Endothelial cell of umbilical vein (primary cell): ENCODE measurements at regions not wholly inside any gene's neighbourhood (a gene's known extent, or its start where the extent isn't known, plus 50 kb on each side); places are given as distances from the start of the nearest gene placed in this dataset.
"Not testable (repeated sequence)": the region's sequence is repeated elsewhere in the genome, so short reads cannot be mapped to it uniquely, and the experiment has no call there.

Experiments
- BruUV-seq: library from RNA; stranded (reverse); fragments of 400-500 nt; replicated peaks from 2 replicates; lab custom pipeline; 2021; lab: Mats Ljungman, UMichigan
- CTCF ChIA-PET: fragments of 300-600, 350-600 bp; sonication (Branson Sonifier 250); formaldehyde crosslinking; loops from one replicate; lab custom pipeline; 2021; ENCODE audit warnings: antibody characterized with exemption, inconsistent platforms; lab: Charles Lee
- POLR2A ChIA-PET: fragments of 300-600, 350-600 bp; sonication (Branson Sonifier 250); formaldehyde crosslinking; loops from one replicate; lab custom pipeline; 2021; ENCODE audit warnings: antibody characterized with exemption, inconsistent platforms; lab: Charles Lee
- DNase-seq: peaks from one replicate; pipeline ENCODE4 v3.0.0-alpha.2; 2011; ENCODE audit warnings: low read depth, low spot score
- FAIRE-seq: peaks from 2 replicates; lab custom pipeline; 2011; peaks lifted over from hg19 to GRCh38; lab: Jason Lieb, UNC
- H2AFZ ChIP-seq: 2 replicates; pipeline ENCODE4 v1.6.0; 2012; ENCODE audit warnings: low read depth, low read length, control low read depth, inconsistent platforms
- H3K27ac ChIP-seq: 2 replicates; pipeline ENCODE4 v1.5.1; 2011; ENCODE audit warnings: low read depth, mild to moderate bottlenecking, control low read depth, low read length, moderate library complexity; ENCODE audit not compliant: insufficient read depth
- H3K27me3 ChIP-seq, 2 experiments: 2 replicates each; pipeline versions ENCODE4 v1.6.0 to v1.6.1; 2011; ENCODE audit warnings: low read length in 2 of 2, mixed read lengths in 1 of 2; ENCODE audit not compliant: control insufficient read depth in 2 of 2, insufficient read depth in 2 of 2
- H3K36me3 ChIP-seq, 2 experiments: 2 replicates in 1 of 2; 3 replicates in 1 of 2; pipeline ENCODE4 v1.5.1; 2011; ENCODE audit warnings: low read length in 2 of 2, mild to moderate bottlenecking in 1 of 2, moderate library complexity in 1 of 2; ENCODE audit not compliant: control insufficient read depth in 2 of 2, insufficient read depth in 2 of 2; ENCODE audit errors: extremely low read depth in 1 of 2
- H3K4me1 ChIP-seq: 3 replicates; pipeline ENCODE4 v1.5.1; 2011; ENCODE audit warnings: mild to moderate bottlenecking, low read length; ENCODE audit not compliant: control insufficient read depth, insufficient read depth; ENCODE audit errors: extremely low read depth
- H3K4me2 ChIP-seq: 2 replicates; pipeline ENCODE4 v1.6.1; 2011; ENCODE audit warnings: low read length, control low read depth, mixed read lengths; ENCODE audit not compliant: insufficient read depth
- H3K4me3 ChIP-seq, 3 experiments: fragments of 200-600 bp in 1 of 3; sonication (generic), shearing (Covaris generic) in 1 of 3; replicated peaks in 1 of 3; 2 replicates each; pipeline ENCODE4 v1.5.1; 2011 to 2016; ENCODE audit warnings: control low read depth in 3 of 3, low read length in 3 of 3, mild to moderate bottlenecking in 2 of 3, inconsistent platforms in 1 of 3, low read depth in 1 of 3, moderate library complexity in 1 of 3; ENCODE audit not compliant: insufficient read depth in 1 of 3
- H3K79me2 ChIP-seq: 2 replicates; pipeline ENCODE4 v1.6.0; 2012; ENCODE audit warnings: low read length, inconsistent platforms; ENCODE audit not compliant: control insufficient read depth, insufficient read depth
- H3K9ac ChIP-seq: replicated peaks from 2 replicates; pipeline ENCODE3; 2011; ENCODE audit warnings: low read length, control low read depth; ENCODE audit not compliant: insufficient read depth; ENCODE audit errors: extremely low read depth
- H3K9me1 ChIP-seq: replicated peaks from 3 replicates; pipeline ENCODE4 v1.6.0; 2011; ENCODE audit warnings: mild to moderate bottlenecking, low read length; ENCODE audit not compliant: control insufficient read depth, insufficient read depth; ENCODE audit errors: extremely low read depth
- H3K9me3 ChIP-seq: replicated peaks from 2 replicates; pipeline ENCODE4 v1.5.1; 2012; ENCODE audit warnings: low read length, inconsistent platforms; ENCODE audit not compliant: control insufficient read depth, insufficient read depth
- H4K20me1 ChIP-seq: replicated peaks from 2 replicates; pipeline ENCODE3; 2011; ENCODE audit warnings: mild to moderate bottlenecking, low read length; ENCODE audit not compliant: control insufficient read depth, insufficient read depth; ENCODE audit errors: extremely low read depth
- EZH2 ChIP-seq: IDR thresholded peaks from 2 replicates; pipeline ENCODE4 v1.6.1; 2012; ENCODE audit warnings: borderline replicate concordance, low read depth, mild to moderate bottlenecking, moderate library complexity, low read length, inconsistent platforms; ENCODE audit not compliant: severe bottlenecking
- FOS ChIP-seq: IDR thresholded peaks from 2 replicates; pipeline ENCODE4 v1.6.1; 2011; ENCODE audit warnings: mild to moderate bottlenecking, low read length, moderate library complexity, borderline replicate concordance; ENCODE audit not compliant: insufficient read depth
- GATA2 ChIP-seq: IDR thresholded peaks from 2 replicates; pipeline ENCODE4 v1.7.0; 2011; ENCODE audit warnings: low read depth, mild to moderate bottlenecking, moderate library complexity, mixed read lengths, low read length; ENCODE audit not compliant: insufficient read length, insufficient read depth
- JUN ChIP-seq: IDR thresholded peaks from 2 replicates; pipeline ENCODE4 v1.6.1; 2011; ENCODE audit warnings: borderline replicate concordance, low read depth; ENCODE audit not compliant: insufficient read length, insufficient read depth
- MYC ChIP-seq: IDR thresholded peaks from one replicate; pipeline ENCODE4 v1.6.1; 2011; ENCODE audit warnings: mild to moderate bottlenecking, low read depth, low read length
- POLR2A ChIP-seq: IDR thresholded peaks from 2 replicates; pipeline ENCODE4 v1.6.1; 2012; ENCODE audit warnings: low read depth, mild to moderate bottlenecking, control low read depth, low read length
- POLR2AphosphoS5 ChIP-seq: IDR thresholded peaks from 2 replicates; pipeline ENCODE4 v1.6.1; 2012; ENCODE audit warnings: low read depth, mild to moderate bottlenecking, control low read depth, low read length, moderate library complexity; ENCODE audit not compliant: insufficient read depth
- dilution Hi-C: fragments of 300-500 bp; cut with MboI; formaldehyde crosslinking; loops from one replicate; pipeline ENCODE4 v1.15.0; 2019; ENCODE audit warnings: low sequenced_read_pairs; ENCODE audit not compliant: extremely low pct_ligation_motif_present
- intact Hi-C: fragments of 100-400 bp; cut with micrococcal nuclease; formaldehyde crosslinking; loops from one replicate; pipeline ENCODE4 v1.10.0; 2022
- TF ChIP-seq, protein P1 (sequence below): IDR thresholded peaks from 2 replicates; pipeline ENCODE4 v1.6.1; 2011; ENCODE audit not compliant: insufficient read depth, insufficient read length
- TF ChIP-seq, protein P2 (sequence below), 2 donors: IDR thresholded peaks; 1 replicate in 1 of 2; 2 replicates in 1 of 2; pipeline ENCODE4 v1.5.1; 2011; ENCODE audit warnings: low read length in 2 of 2, mild to moderate bottlenecking in 2 of 2, moderate library complexity in 2 of 2, control low read depth in 1 of 2, inconsistent platforms in 1 of 2, low read depth in 1 of 2; ENCODE audit not compliant: insufficient read depth in 1 of 2; ENCODE audit errors: extremely low read depth in 1 of 2

DNA sequence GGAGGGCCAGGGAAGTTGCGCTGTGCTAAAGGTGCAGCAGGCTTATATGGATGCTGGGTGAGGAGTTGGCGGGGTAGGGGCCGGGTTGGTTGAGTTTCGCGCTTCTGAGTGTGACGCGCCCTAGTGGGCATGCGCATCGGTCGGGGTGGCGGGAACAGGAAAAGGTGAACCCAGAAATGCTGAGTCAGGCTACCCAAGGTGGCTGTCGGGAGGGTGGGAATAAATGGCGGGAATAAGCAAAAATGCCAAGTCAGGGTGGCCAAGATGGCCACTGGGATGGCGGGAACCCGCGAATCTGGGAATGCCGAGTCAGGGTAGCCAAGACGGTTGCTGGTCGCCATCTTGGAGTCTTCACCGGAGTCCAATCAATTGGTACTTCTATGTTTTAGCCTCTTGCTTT is 580.0 kb downstream of the SUCLG1 start:
- TF ChIP-seq POLR2AphosphoS5 (no peak), JUN (no peak), GATA2 (no peak), POLR2A (no peak), EZH2 (no peak), MYC (no peak), FOS (no peak)
- TF ChIP-seq, protein P1, sequence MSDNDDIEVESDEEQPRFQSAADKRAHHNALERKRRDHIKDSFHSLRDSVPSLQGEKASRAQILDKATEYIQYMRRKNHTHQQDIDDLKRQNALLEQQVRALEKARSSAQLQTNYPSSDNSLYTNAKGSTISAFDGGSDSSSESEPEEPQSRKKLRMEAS, result no peak
- TF ChIP-seq, protein P2, sequence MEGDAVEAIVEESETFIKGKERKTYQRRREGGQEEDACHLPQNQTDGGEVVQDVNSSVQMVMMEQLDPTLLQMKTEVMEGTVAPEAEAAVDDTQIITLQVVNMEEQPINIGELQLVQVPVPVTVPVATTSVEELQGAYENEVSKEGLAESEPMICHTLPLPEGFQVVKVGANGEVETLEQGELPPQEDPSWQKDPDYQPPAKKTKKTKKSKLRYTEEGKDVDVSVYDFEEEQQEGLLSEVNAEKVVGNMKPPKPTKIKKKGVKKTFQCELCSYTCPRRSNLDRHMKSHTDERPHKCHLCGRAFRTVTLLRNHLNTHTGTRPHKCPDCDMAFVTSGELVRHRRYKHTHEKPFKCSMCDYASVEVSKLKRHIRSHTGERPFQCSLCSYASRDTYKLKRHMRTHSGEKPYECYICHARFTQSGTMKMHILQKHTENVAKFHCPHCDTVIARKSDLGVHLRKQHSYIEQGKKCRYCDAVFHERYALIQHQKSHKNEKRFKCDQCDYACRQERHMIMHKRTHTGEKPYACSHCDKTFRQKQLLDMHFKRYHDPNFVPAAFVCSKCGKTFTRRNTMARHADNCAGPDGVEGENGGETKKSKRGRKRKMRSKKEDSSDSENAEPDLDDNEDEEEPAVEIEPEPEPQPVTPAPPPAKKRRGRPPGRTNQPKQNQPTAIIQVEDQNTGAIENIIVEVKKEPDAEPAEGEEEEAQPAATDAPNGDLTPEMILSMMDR (IDR thresholded peaks at IDR 0.05; ENCODE audit: extremely low read depth in 1 of 2, insufficient read depth in 1 of 2, low read depth in 1 of 2, low read length in 2 of 2), result no peak
- DNase-seq (no peak), FAIRE-seq (no peak)
- no peak overlapping the region for H2AFZ ChIP-seq
- no peaks in the 10 kb centered on the region for H3K36me3 ChIP-seq
- no TSS peak for BruUV-seq
- no peaks in the 10 kb centered on the region for H3K4me1 ChIP-seq
- dilution Hi-C loops, result no loop called here
- H3K9ac ChIP-seq, result no peak overlapping the region
- H3K79me2 ChIP-seq, result no peaks in the 10 kb centered on the region
- no peak overlapping the region for H3K27ac ChIP-seq
- H4K20me1 ChIP-seq, result no peaks in the 10 kb centered on the region
- H3K4me2 ChIP-seq, result no peak overlapping the region
- H3K9me1 ChIP-seq, result no peaks in the 10 kb centered on the region
- intact Hi-C loops, result no loop called here
- no peaks in the 10 kb centered on the region for H3K9me3 ChIP-seq
- CTCF ChIA-PET, result no interaction called here
- H3K4me3 ChIP-seq, result no peak overlapping the region
- no peaks in the 10 kb centered on the region for H3K27me3 ChIP-seq
- POLR2A ChIA-PET, result no interaction called here

DNA sequence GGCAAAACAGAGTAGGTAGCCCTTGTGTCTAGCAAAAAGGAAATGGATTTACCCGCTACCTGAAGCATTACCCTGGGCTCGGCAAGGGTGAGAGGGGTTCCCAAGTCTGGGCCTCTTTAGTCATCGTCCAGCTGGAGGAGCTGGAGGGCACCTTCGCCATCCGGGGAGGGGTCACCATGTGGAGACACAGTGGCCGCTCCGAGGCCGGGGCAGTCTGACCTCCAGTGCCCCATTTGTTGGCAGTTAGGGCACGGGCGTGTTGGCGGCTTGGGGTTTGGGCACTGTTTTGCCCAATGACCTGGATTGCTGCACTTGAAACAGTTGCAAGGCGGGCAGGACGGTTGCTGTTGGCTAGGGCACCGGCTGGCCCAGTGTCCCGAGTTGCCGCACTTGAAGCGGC is 581.8 kb downstream of the SUCLG1 start:
- POLR2A ChIA-PET, H3K36me3 ChIP-seq, DNase-seq, CTCF ChIA-PET, intact Hi-C loops, H3K4me2 ChIP-seq, H4K20me1 ChIP-seq, H3K9me3 ChIP-seq, H3K27ac ChIP-seq, H3K27me3 ChIP-seq, H3K4me1 ChIP-seq, H3K9ac ChIP-seq, H3K9me1 ChIP-seq, H3K4me3 ChIP-seq, FAIRE-seq, dilution Hi-C loops, BruUV-seq, H2AFZ ChIP-seq, H3K79me2 ChIP-seq: not testable (repeated sequence)
